Breast epithelium (tissue), 4 donors: ENCODE measurements at regions not wholly inside any gene's neighbourhood (a gene's known extent, or its start where the extent isn't known, plus 50 kb on each side); places are given as distances from the start of the nearest gene placed in this dataset.

Experiments used
- DNase-seq, 2 donors: peaks; one replicate each; pipeline ENCODE4 v3.0.0-alpha.2; 2019; ENCODE audit warnings: low spot score in 2 of 2
- H3K27ac ChIP-seq, 2 donors: fragments of 200-600 bp; sonication (generic) in 1 of 2; one replicate each; pipeline ENCODE4 v1.5.1; 2016 to 2019; ENCODE audit warnings: mild to moderate bottlenecking in 1 of 2
- H3K27me3 ChIP-seq, 2 donors: fragments of 200-600 bp; sonication (generic) in 1 of 2; one replicate each; pipeline versions ENCODE4 v1.5.1 to v1.6.0; 2017 to 2019; ENCODE audit warnings: control low read depth in 1 of 2, mild to moderate bottlenecking in 1 of 2
- H3K36me3 ChIP-seq: fragments of 200-600 bp; one replicate; pipeline ENCODE4 v1.5.1; 2019
- H3K4me1 ChIP-seq, 2 donors: fragments of 200-600 bp; sonication (generic); one replicate each; pipeline ENCODE4 v1.5.1; 2016 to 2019; ENCODE audit warnings: control low read depth in 1 of 2
- H3K4me3 ChIP-seq, 3 donors: fragments of 200-600 bp; sonication (generic); 1 replicate in 2 of 3; 2 replicates in 1 of 3; pipeline ENCODE4 v1.5.1; 2016 to 2019; ENCODE audit warnings: mild to moderate bottlenecking in 3 of 3, moderate library complexity in 2 of 3
- H3K9me3 ChIP-seq, 2 donors: fragments of 200-600 bp; sonication (generic) in 1 of 2; one replicate each; pipeline ENCODE4 v1.5.1; 2016 to 2019; ENCODE audit warnings: control low read depth in 1 of 2
- CTCF ChIP-seq, 3 donors: fragments of 450-650 bp; IDR thresholded peaks; one replicate each; pipeline ENCODE4 v1.5.1; 2016 to 2017; ENCODE audit warnings: antibody characterized with exemption in 3 of 3, mild to moderate bottlenecking in 3 of 3, moderate library complexity in 3 of 3
- POLR2A ChIP-seq: fragments of 450-650 bp; IDR thresholded peaks from one replicate; pipeline ENCODE4 v1.6.1; 2016; ENCODE audit warnings: antibody characterized with exemption, mild to moderate bottlenecking, moderate library complexity
- POLR2AphosphoS5 ChIP-seq, 3 donors: sonication (generic); formaldehyde crosslinking; IDR thresholded peaks; one replicate each; pipeline ENCODE4 v1.6.1; 2017; ENCODE audit warnings: antibody characterized with exemption in 3 of 3
- intact Hi-C: fragments of 100-400 bp; cut with DNase I; formaldehyde crosslinking; loops from one replicate; pipeline ENCODE4 v1.15.1; 2023; ENCODE audit warnings: low total_unique reads

DNA sequence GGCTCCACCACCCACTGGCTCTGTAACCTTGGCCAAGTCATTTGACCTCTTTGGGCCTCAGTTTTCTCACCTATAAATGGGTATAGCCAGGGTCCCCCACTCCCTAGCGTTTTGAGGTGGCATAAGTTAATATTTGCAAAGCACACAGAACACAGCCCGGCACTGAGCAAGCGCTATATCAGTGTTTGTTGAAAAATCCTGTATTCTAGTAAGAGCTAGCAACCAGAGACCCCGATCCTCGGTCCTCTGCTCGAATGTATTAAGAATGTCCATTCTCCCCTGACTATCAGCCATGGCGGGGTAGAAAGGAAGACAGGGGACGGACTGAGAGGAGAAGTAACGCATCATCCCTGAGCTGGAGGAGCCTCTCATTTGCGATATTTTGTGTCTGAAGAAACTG lies 131.2 kb downstream of the IRF8 start:
- no peaks in the 10 kb centered on the region for H3K4me1 ChIP-seq
- intact Hi-C loops = no loop called here
- H3K36me3 ChIP-seq = no peaks in the 10 kb centered on the region
- peak in 1 of 2 donors; percentile 9 for DNase-seq
- TF ChIP-seq POLR2A = no peak
- H3K27ac ChIP-seq = no peak overlapping the region
- H3K9me3 ChIP-seq = peaks cover 3 to 5% of the 10 kb centered on the region in 2 donors
- no peak overlapping the region for H3K4me3 ChIP-seq
- peaks cover 0 to 21% of the 10 kb centered on the region in 2 donors for H3K27me3 ChIP-seq

DNA sequence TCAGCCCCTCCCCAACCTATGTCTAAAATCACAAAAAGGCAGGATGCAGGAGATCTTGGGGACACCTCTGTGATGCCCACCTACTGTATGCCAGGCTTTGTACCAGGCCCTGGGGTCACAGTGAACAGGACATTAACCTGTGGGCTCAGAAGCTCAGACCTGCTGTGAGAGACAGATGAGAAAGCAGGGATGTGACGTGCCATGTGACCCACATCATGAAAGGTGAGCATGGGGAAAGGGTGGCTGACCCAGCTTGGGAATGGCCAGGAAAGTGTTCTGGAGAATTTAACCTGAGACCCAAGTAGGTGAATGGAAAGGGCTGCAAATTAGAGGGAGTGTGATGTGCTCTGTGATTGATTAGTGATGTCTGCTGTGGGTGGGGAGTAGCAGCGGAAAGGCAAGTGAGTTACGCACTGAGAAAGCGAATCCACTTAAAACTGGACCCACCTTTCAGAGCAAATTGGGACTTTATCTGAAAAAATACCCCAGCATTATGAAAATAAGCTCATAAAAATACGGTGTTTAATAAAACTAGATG lies 132.2 kb downstream of the IRF8 start:
- no peaks in the 10 kb centered on the region for H3K4me1 ChIP-seq
- DNase-seq = peak in 1 of 2 donors; percentile 7
- H3K4me3 ChIP-seq = no peak overlapping the region
- no peaks in the 10 kb centered on the region for H3K9me3 ChIP-seq
- peaks cover 0 to 15% of the 10 kb centered on the region in 2 donors for H3K27me3 ChIP-seq
- H3K36me3 ChIP-seq = no peaks in the 10 kb centered on the region
- no peak for TF ChIP-seq POLR2A
- TF ChIP-seq POLR2AphosphoS5 (IDR thresholded peaks at IDR 0.05) = no peak
- no peak for TF ChIP-seq CTCF (IDR thresholded peaks at IDR 0.05)
- H3K27ac ChIP-seq = no peak overlapping the region
- intact Hi-C loops = no loop called here

GRCh38 chr16:86033016-86033474 lies 134.1 kb downstream of the IRF8 start:
- intact Hi-C loops = no loop called here
- no peaks in the 10 kb centered on the region for H3K4me1 ChIP-seq
- TF ChIP-seq POLR2A = no peak
- TF ChIP-seq CTCF (IDR thresholded peaks at IDR 0.05) = no peak
- TF ChIP-seq POLR2AphosphoS5 (IDR thresholded peaks at IDR 0.05) = no peak
- H3K36me3 ChIP-seq = no peaks in the 10 kb centered on the region
- peak overlapping the region in 1 of 3 donors; percentile 28 for H3K4me3 ChIP-seq
- H3K27me3 ChIP-seq = peaks cover 0 to 4% of the 10 kb centered on the region in 2 donors
- peak in 1 of 2 donors; percentile 41 for DNase-seq
- H3K9me3 ChIP-seq = no peaks in the 10 kb centered on the region
- no peak overlapping the region for H3K27ac ChIP-seq

GRCh38 chr16:86033971-86034370 lies 135.0 kb downstream of the IRF8 start:
- H3K4me3 ChIP-seq = no peak overlapping the region
- no peaks in the 10 kb centered on the region for H3K36me3 ChIP-seq
- TF ChIP-seq CTCF (IDR thresholded peaks at IDR 0.05) = no peak
- no peak for TF ChIP-seq POLR2A
- no peak for TF ChIP-seq POLR2AphosphoS5 (IDR thresholded peaks at IDR 0.05)
- intact Hi-C loops = no loop called here
- H3K9me3 ChIP-seq = no peaks in the 10 kb centered on the region
- no peaks in the 10 kb centered on the region for H3K4me1 ChIP-seq
- peaks cover 0 to 10% of the 10 kb centered on the region in 2 donors for H3K27me3 ChIP-seq
- H3K27ac ChIP-seq = no peak overlapping the region
- DNase-seq = no peak

- no peak for DNase-seq
- no peak for TF ChIP-seq POLR2AphosphoS5 (IDR thresholded peaks at IDR 0.05)
- no peak for TF ChIP-seq POLR2A
- TF ChIP-seq CTCF (IDR thresholded peaks at IDR 0.05) = no peak
- intact Hi-C loops = no loop called here
- H3K27ac ChIP-seq = no peak overlapping the region
- no peak overlapping the region for H3K4me3 ChIP-seq
- H3K9me3 ChIP-seq = no peaks in the 10 kb centered on the region
- peaks cover 0 to 14% of the 10 kb centered on the region in 2 donors for H3K27me3 ChIP-seq
- H3K4me1 ChIP-seq = no peaks in the 10 kb centered on the region
- no peaks in the 10 kb centered on the region for H3K36me3 ChIP-seq
These were observed 135.5 kb downstream of the IRF8 start for GRCh38 chr16:86034421-86034919.
